ENCODE measurements at regions not wholly inside any gene's neighbourhood (a gene's known extent, or its start where the extent isn't known, plus 50 kb on each side); places are given as distances from the start of the nearest gene placed in this dataset.

DNA sequence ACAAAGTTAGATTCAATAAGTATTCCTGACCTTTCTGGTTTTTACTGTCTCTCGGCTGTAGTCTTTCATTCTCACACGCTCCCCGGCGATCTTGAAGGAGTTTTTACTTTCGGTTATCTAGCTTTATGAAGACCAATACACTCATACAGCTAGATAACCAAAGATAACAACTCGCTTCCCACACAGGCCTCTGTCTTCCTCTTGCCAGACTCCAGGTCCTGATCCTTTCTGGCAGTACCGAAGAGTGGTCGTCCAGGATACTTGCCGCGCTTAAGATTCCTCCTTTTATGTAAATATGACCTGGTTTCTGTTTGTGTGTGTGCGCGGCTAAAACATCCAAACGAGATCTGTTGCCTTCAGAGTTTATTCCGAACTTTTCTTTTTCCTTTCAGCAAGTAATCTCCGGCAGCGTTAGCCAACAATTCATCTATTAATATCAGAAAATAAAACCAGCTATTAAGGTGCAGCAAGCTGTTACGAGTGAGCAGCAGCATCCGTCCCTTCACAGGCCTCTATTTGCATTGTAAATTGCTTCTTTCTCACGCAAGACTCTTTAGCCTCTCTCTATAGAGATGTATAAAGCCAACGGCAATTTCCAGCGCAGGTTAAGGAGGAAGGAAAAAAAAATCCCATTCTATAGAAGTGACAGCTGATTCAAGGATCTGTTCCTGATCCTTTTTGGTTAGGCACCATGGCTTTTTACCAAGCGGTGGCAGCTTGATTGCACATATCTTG lies 216.1 kb downstream of the MEF2C start:
- TF ChIP-seq, protein P1, sequence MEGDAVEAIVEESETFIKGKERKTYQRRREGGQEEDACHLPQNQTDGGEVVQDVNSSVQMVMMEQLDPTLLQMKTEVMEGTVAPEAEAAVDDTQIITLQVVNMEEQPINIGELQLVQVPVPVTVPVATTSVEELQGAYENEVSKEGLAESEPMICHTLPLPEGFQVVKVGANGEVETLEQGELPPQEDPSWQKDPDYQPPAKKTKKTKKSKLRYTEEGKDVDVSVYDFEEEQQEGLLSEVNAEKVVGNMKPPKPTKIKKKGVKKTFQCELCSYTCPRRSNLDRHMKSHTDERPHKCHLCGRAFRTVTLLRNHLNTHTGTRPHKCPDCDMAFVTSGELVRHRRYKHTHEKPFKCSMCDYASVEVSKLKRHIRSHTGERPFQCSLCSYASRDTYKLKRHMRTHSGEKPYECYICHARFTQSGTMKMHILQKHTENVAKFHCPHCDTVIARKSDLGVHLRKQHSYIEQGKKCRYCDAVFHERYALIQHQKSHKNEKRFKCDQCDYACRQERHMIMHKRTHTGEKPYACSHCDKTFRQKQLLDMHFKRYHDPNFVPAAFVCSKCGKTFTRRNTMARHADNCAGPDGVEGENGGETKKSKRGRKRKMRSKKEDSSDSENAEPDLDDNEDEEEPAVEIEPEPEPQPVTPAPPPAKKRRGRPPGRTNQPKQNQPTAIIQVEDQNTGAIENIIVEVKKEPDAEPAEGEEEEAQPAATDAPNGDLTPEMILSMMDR (conservative IDR thresholded peaks at IDR 0.05): no peak
- no peak for TF ChIP-seq ZFX (IDR thresholded peaks at IDR 0.05)
